OCI-LY3 (cell line): ENCODE measurements at regions not wholly inside any gene's neighbourhood (a gene's known extent, or its start where the extent isn't known, plus 50 kb on each side); places are given as distances from the start of the nearest gene placed in this dataset.

Source experiments
- H2AFZ ChIP-seq: fragments of 200-600, 300-600 bp; shearing (Covaris generic); 2 replicates; pipeline ENCODE4 v1.6.0; 2014; ENCODE audit warnings: antibody characterized with exemption, low read depth, low read length
- H3K27ac ChIP-seq: fragments of 200-600, 300-600 bp; sonication (generic); 2 replicates; pipeline ENCODE4 v1.5.1; 2014; ENCODE audit warnings: mild to moderate bottlenecking, low read length, moderate library complexity, mixed read lengths
- H3K27me3 ChIP-seq: fragments of 200-600, 300-600 bp; sonication (generic); 2 replicates; pipeline ENCODE4 v1.6.1; 2014; ENCODE audit warnings: low read depth, low read length, mixed read lengths
- H3K36me3 ChIP-seq: fragments of 200-600, 300-600 bp; sonication (generic); replicated peaks from 2 replicates; pipeline ENCODE3; 2014; ENCODE audit warnings: low read depth, low read length, mixed read lengths
- H3K4me1 ChIP-seq: fragments of 300-600, 200-600 bp; sonication (generic); 2 replicates; pipeline ENCODE4 v1.6.1; 2014; ENCODE audit warnings: low read length, mixed read lengths
- H3K4me2 ChIP-seq: fragments of 200-600, 300-600 bp; sonication (generic); 2 replicates; pipeline ENCODE4 v1.6.1; 2014; ENCODE audit warnings: low read length, mixed read lengths
- H3K4me3 ChIP-seq: fragments of 300-600, 200-600 bp; sonication (generic); 2 replicates; pipeline ENCODE4 v1.5.1; 2014; ENCODE audit warnings: antibody characterized with exemption, mild to moderate bottlenecking, low read length, moderate library complexity
- H3K79me2 ChIP-seq: fragments of 300-600, 200-600 bp; shearing (Covaris generic); 2 replicates; pipeline ENCODE4 v1.6.1; 2014; ENCODE audit warnings: mild to moderate bottlenecking, low read length, mixed read lengths
- H3K9ac ChIP-seq: fragments of 300-600, 200-600 bp; shearing (Covaris generic); 2 replicates; pipeline ENCODE4 v1.6.0; 2014; ENCODE audit warnings: mild to moderate bottlenecking, low read length, moderate library complexity
- H3K9me3 ChIP-seq: fragments of 200-600, 300-600 bp; shearing (Covaris generic); 2 replicates; pipeline ENCODE4 v1.6.1; 2014; ENCODE audit warnings: low read length, mixed read lengths; ENCODE audit not compliant: insufficient read depth
- H4K20me1 ChIP-seq: fragments of 200-600, 300-600 bp; sonication (generic); 2 replicates; pipeline ENCODE4 v1.6.1; 2016; ENCODE audit warnings: low read length, mixed read lengths; ENCODE audit not compliant: insufficient read depth
- CTCF ChIP-seq: fragments of 200-600, 300-600 bp; sonication (generic); IDR thresholded peaks from 2 replicates; pipeline ENCODE4 v1.5.1; 2014; ENCODE audit warnings: antibody characterized with exemption, low read length, low read depth
- EZH2phosphoT487 ChIP-seq: fragments of 200-600 bp; shearing (Covaris generic); IDR thresholded peaks from 2 replicates; pipeline ENCODE4 v1.6.1; 2018; ENCODE audit warnings: antibody characterized with exemption, mixed run types, low read depth

DNA sequence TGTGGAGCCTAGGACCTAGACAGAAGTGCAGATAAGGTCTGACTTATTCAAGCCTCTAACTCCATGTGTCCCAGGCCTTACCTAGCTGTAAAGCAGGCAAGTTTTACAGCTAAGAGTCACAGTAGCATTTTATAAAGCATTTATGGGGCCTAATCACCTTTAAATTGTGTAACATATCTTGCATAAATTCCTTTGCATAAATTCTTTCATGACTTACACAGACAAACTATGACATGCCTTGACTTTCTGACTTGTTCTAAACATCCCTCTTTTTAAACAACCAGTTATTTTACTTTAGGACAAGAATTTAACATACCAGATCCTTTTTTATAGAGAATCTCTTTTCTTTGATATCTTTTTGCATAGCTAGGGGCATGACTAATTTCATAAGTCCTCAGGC lies 1257.8 kb upstream of the NRXN1 start:
- no peak overlapping the region for H3K4me3 ChIP-seq
- no peaks in the 10 kb centered on the region for H3K79me2 ChIP-seq
- H2AFZ ChIP-seq, result no peak overlapping the region
- no peaks in the 10 kb centered on the region for H3K9me3 ChIP-seq
- H4K20me1 ChIP-seq, result no peaks in the 10 kb centered on the region
- H3K27ac ChIP-seq, result no peak overlapping the region
- H3K27me3 ChIP-seq, result no peaks in the 10 kb centered on the region
- no peaks in the 10 kb centered on the region for H3K36me3 ChIP-seq
- TF ChIP-seq EZH2phosphoT487 (no peak), CTCF (no peak)
- H3K4me2 ChIP-seq, result no peak overlapping the region
- no peaks in the 10 kb centered on the region for H3K4me1 ChIP-seq
- no peak overlapping the region for H3K9ac ChIP-seq

GRCh38 chr2:52288596-52288995 lies 1256.7 kb upstream of the NRXN1 start:
- Histone ChIP-seq H3K27ac (no peak overlapping the region), H3K9me3 (no peaks in the 10 kb centered on the region), H3K9ac (no peak overlapping the region), H3K4me1 (no peaks in the 10 kb centered on the region), H2AFZ (no peak overlapping the region), H3K4me2 (no peak overlapping the region), H3K27me3 (no peaks in the 10 kb centered on the region), H3K79me2 (no peaks in the 10 kb centered on the region), H4K20me1 (no peaks in the 10 kb centered on the region), H3K4me3 (no peak overlapping the region), H3K36me3 (no peaks in the 10 kb centered on the region)
- TF ChIP-seq EZH2phosphoT487 (no peak), CTCF (no peak)

DNA sequence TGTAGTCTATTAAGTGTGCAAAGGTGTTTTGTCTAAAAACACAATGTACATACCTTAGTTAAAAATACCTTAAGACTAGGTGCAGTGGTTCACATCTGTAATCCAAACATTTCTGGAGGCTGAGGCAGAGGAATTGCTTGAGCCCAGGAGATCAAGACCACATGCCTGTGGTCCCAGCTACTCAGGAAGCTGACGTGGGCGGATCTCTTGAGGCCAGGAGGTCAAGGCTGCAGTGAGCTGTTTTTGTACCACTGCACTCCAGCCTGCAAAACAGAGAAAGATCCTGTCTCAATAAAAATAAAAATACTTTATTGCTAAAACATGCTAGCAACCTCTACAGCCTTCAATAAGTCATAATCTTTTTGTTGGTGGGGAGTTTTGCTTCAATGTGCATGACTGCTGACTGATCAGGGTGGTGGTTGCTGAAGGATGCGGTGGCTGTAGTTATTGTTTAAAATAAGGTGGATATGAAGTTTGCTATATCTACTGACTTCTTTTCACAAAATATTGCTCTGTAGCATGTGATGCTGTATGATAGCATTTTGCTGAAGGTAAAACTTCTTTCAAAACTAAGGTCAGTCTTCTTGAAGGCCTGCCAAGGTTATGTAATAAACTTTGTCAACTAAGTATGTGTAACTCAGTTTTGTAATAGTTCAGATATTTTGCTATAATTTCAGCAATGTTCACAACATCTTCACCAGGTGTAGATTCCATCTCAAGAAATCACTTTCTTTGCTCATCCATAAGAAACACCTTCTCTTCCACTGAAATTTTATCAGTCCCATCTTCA lies 1238.0 kb upstream of the NRXN1 start:
- Histone ChIP-seq H3K4me2 (no peak overlapping the region), H3K4me1 (no peaks in the 10 kb centered on the region)
- TF ChIP-seq CTCF, result no peak
- TF ChIP-seq EZH2phosphoT487, result no peak

DNA sequence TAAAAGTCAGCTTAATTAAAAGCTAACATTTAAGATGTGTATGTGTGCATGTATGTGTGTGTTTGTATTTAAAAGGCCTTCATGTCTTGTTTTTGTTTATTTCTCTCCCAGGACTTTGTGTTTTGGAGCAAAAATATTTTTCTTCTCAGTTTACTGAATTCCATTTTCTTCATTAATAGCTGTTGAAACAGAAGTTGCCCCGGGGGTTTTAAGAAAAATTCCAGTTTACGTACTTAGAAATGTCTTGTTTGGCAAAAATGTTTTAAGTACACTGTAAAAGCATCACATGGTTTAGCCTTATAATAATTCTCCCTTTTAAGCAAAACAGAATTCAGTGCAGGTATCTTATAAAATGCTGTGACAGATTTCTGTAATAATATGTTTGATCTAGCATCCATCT lies 1233.0 kb upstream of the NRXN1 start:
- Histone ChIP-seq H2AFZ (no peak overlapping the region), H3K27me3 (no peaks in the 10 kb centered on the region), H4K20me1 (no peaks in the 10 kb centered on the region), H3K4me2 (no peak overlapping the region), H3K27ac (no peak overlapping the region), H3K36me3 (no peaks in the 10 kb centered on the region), H3K9me3 (no peaks in the 10 kb centered on the region), H3K9ac (no peak overlapping the region), H3K79me2 (no peaks in the 10 kb centered on the region), H3K4me1 (no peaks in the 10 kb centered on the region), H3K4me3 (no peak overlapping the region)
- TF ChIP-seq CTCF, result no peak
- no peak for TF ChIP-seq EZH2phosphoT487

More for the DNA sequence above, 1238.0 kb upstream of the NRXN1 start:
- H3K9ac ChIP-seq, result no peak overlapping the region
- H3K27me3 ChIP-seq, result no peaks in the 10 kb centered on the region
- H4K20me1 ChIP-seq, result no peaks in the 10 kb centered on the region
- H2AFZ ChIP-seq, result no peak overlapping the region
- H3K79me2 ChIP-seq, result no peaks in the 10 kb centered on the region
- H3K27ac ChIP-seq, result no peak overlapping the region
- H3K9me3 ChIP-seq, result no peaks in the 10 kb centered on the region
- H3K36me3 ChIP-seq, result no peaks in the 10 kb centered on the region
- H3K4me3 ChIP-seq, result no peak overlapping the region
